ENCODE measurements at regions not wholly inside any gene's neighbourhood (a gene's known extent, or its start where the extent isn't known, plus 50 kb on each side); places are given as distances from the start of the nearest gene placed in this dataset.
A peak's percentile ranks its signal among the peaks of the same experiment; 100 is the strongest.

DNA sequence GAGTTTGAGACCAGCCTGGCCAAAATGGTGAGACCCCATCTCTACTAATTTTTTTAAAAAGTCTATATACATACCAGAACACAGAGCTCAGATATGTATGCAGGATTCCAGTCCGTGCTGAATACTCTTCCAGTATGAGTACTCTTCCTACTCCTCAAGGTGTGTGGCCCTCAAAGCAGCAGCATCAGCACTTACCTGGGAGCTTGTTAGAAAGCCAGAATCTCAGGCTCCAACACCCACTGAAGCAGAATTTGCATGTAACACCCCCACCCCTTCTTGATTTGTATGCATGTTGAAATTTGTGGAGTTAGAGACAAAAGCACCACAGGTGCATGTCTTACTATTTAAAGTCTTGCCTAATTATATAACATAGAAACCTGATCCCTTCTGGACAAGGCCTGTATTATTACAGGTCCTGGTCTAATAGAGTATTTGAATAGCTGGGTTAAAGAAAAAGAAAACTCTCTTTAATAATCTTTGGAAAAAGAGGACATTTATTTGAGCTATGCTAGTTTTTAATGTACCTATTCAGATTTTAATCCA lies 50.3 kb upstream of the NFE2L2 start:
- no peak for DNase-seq (ENCODE audit: low read depth in 2 of 2)

DNA sequence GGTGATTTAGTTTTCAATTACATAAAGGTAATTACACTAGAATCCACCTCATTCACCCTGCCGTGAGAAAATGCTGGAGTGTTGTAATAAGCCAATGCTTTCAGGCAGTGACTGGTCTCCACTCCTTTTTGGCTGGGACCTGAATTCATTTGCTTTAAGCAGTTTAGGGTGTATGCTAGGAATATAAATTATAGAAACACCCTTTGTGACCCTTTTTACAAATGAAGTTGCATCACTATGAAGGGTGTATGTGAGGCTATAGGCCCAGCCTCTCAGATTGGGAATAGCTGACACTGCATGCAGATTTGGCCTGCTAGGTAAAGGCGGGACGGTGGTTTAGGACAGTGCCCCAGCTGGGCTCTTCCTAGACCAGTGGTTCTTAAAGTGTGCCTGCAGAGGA lies 50.8 kb upstream of the NFE2L2 start:
- no peak for DNase-seq (ENCODE audit: low read depth in 2 of 2)

DNA sequence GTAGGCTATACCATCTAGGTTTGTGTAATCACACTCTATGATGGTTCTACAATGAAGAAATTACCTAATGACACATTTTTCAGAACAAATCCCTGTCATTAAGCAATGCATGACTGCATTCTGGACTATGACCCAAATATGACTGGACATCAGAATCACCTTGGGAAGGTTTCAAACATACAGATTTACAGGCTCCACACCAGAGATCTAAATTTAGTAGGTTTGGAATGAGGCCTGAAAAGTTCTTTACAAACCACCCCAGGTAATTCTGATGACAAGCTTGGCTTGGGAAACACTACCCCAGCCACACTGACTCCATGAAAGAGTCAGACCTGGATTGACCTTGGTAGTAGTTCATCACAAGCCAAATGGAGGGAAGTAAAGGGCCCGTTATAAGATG lies 52.2 kb upstream of the NFE2L2 start:
- DNase-seq (ENCODE audit: low read depth in 2 of 2) = no peak

GRCh38 chr2:177317443-177317842 lies 52.9 kb upstream of the NFE2L2 start:
- no peak for DNase-seq (ENCODE audit: low read depth in 2 of 2)

GRCh38 chr2:177317857-177318256 lies 53.3 kb upstream of the NFE2L2 start:
- no peak for DNase-seq (ENCODE audit: low read depth in 2 of 2)

GRCh38 chr2:177318613-177319012 lies 54.1 kb upstream of the NFE2L2 start:
- DNase-seq (ENCODE audit: low read depth in 2 of 2) = no peak

GRCh38 chr2:177320596-177320995 lies 56.1 kb upstream of the NFE2L2 start:
- DNase-seq (ENCODE audit: low read depth in 2 of 2) = peak in 1 of 2 donors; percentile 10

GRCh38 chr2:177322801-177323261 lies 58.3 kb upstream of the NFE2L2 start:
- no peak for DNase-seq (ENCODE audit: low read depth in 2 of 2)

DNA sequence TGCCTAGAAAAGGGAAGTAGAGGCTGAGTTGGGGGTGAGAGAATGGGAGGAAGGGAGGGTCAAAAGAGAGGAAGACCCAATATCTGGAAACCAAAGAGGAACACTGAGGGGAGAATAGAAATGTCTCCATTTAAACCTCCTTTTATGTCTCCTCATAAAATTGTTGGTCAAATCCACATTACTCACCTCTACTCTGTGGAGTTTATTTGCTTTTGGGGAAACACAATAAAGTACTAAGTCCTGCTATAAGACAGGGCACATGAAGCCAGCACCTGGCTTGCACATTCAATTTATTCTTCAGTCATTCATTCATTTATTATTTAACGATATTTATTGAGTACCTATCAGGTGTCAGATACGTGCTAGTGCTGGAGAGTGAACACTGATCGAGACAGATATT lies 60.3 kb upstream of the NFE2L2 start:
- no peak for DNase-seq (ENCODE audit: low read depth in 2 of 2)

- no peak for DNase-seq (ENCODE audit: low read depth in 2 of 2)
These were observed 61.0 kb upstream of the NFE2L2 start for GRCh38 chr2:177325554-177325953.

- no peak for DNase-seq (ENCODE audit: low read depth in 2 of 2)
These were observed 61.5 kb upstream of the NFE2L2 start for GRCh38 chr2:177326005-177326404.

- DNase-seq (ENCODE audit: low read depth in 2 of 2) = no peak
These were observed 62.1 kb upstream of the NFE2L2 start for GRCh38 chr2:177326591-177326990.

GRCh38 chr2:177327009-177327408 lies 62.5 kb upstream of the NFE2L2 start:
- DNase-seq (ENCODE audit: low read depth in 2 of 2) = no peak

DNA sequence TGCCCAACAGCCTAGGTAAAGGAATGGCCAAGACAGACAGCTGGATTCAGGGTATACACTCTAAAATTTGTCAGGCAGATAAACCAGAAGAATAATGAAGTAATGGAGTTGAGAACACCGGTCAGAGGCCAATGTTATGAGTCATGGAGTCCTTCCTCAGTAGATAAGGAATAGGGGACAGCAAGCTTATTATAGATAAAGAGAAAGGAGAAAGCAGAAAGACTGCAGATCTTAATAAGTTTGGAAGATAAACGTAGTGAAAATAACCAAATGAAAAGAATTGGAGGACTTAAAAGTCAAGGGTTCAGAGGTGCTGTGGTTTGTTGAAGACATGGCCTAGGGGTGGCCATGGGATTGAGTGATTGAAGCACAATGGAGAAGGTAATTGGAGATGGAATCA lies 63.5 kb upstream of the NFE2L2 start:
- DNase-seq (ENCODE audit: low read depth in 2 of 2) = peak in 1 of 2 donors; percentile 59

GRCh38 chr2:177329064-177329463 lies 63.5 kb upstream of the AGPS start:
- no peak for DNase-seq (ENCODE audit: low read depth in 2 of 2)

- no peak for DNase-seq (ENCODE audit: low read depth in 2 of 2)
These were observed 61.0 kb upstream of the AGPS start for GRCh38 chr2:177331466-177331997.

DNA sequence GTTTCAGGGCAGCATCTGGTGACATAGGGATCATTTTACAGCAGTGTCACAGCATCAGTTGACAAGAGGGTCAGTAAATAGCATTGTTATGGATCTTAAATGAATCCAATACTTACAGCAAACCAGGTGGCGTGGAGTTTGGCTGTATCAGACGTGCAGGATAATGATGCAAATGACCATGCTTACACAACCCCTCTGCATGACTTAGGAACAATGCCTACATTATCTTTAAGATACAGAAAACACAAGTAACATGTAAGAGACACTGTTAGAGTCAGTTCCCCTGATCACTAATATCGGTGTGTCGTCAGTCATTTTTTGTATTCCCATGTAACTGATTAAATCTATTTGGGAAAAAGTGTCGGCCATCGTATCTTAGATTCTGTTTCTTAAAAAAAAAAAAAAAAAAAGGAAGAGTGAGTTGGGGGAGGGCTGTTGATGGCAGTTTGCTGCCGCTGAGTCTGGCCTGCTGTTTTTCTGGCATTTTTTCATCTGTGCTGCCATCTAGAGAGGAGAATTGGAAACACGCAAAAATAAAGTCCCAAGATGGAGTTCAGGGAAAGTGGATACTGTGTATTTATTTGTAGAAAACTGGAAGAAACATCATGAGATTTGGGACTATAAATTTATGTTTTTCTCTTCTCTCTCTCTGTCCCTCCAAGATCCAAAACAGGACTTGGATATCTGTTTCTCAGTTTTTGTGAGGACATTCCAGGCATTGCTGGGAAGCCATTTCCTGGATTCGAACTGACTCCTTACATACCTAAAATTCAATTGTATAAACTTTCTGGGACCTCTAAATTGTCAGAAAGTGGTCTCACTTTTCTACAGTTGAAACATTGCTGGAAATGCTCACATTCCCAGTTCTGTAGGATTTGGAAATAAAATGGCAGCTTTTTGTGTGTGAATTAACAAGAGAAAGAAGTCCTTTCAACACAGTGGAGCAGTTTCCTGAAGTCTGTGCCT lies 60.3 kb upstream of the AGPS start:
- DNase-seq (ENCODE audit: low read depth in 2 of 2) = peak; percentile 77 to 81

DNA sequence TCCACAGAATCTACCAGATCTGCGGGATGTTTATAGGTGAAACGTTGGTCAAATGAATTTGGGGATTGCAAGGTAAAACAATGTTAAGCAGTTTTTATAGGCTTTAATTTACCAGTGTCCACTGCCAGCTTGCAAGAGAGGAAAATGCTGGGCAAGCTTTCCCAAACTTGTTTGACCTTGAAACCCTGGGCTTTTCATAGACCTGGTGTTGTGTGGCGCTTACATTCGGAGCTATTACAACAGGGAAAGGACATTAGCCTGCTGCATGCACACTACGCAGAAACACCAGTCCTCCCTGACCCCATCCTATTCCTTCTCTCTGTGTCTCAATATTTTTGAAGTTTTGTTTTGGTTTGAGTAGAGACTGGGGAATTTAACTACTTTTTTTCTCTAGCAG lies 59.6 kb upstream of the AGPS start:
- no peak for DNase-seq (ENCODE audit: low read depth in 2 of 2)

DNA sequence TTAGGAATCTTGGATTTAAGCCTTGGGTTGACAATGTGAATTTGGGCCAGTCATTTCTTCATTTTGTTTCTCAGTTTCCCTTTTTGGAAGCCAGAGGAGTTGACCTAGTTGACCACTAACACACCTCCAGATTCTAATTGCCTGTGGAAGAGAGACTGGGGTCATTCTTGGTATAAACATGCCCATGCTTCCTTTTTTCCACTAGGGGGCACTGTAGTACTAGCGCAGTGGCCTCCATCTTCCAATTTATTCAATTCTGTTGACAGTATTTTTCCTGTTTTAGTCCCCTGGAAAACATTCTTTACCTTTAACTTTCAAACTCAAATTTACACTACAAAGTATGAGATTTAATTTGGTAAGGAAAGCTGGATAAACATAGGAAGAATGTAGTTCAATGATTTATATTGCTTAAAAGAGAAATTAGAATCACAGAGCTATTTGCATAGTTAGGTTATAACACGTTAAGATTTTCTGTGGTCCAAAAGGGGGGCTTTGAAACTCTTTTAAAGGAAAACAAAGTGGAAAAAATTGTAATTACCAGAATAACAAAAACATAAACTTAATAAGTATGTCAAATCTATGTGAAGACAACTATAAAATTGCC lies 57.5 kb upstream of the AGPS start:
- DNase-seq (ENCODE audit: low read depth in 2 of 2) = peak; percentile 58 to 67

GRCh38 chr2:177335917-177336450 lies 56.6 kb upstream of the AGPS start:
- peak; percentile 9 to 27 for DNase-seq (ENCODE audit: low read depth in 2 of 2)

DNA sequence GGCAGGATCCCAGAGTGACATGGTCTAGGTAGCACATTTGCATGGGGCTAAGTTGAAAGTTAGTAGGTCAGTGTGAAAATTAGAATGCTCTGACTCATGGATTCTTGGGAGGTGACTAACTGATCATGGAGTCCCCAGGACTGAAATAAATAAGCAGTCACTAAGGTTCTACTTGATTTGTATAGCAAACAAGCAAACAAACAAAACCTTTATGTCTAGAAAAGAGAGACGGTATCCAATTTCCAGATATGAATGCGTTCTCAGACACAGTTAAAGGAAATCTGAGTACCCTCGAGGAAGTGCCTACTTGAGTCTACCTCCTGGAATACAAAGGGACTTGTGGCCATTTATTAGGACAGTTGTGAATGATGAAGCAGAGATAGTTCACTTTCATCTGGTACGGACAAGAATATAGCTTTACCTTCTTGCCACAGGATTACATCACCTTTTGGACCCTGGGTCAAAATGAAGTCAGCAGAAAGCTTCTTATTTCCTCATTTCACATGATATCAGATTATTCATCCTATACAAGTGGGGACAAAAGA lies 54.3 kb upstream of the AGPS start:
- peak; percentile 14 to 73 for DNase-seq (ENCODE audit: low read depth in 2 of 2)

DNA sequence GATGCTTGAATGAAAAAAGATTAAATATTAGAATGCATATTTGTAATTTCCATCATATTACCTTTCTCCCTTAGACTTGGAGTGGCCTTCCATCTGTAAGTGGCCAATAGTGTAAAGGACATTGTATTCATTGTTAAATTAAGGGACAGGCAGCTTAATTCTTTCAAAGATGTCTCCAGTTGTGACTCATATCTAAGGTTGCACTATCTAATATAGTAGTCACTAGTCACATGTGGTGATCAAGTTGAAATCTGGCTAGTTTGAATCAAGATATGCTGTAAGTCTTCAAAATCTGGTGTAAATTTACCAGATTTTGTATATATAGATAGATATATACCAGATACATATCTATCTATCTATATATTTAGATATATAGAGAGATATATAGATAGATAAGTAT lies 52.4 kb upstream of the AGPS start:
- no peak for DNase-seq (ENCODE audit: low read depth in 2 of 2)
